GM18505 (cell line): ENCODE measurements at regions not wholly inside any gene's neighbourhood (a gene's known extent, or its start where the extent isn't known, plus 50 kb on each side); places are given as distances from the start of the nearest gene placed in this dataset.

Source experiments
- ATAC-seq: cut with Tn5 transposase; IDR thresholded peaks from one replicate; pipeline ENCODE4 v1.9.1; 2021; ENCODE audit not compliant: unreplicated experiment
- POLR2A ChIP-seq: IDR thresholded peaks from 4 replicates; pipeline ENCODE4 v1.6.1; 2011; ENCODE audit warnings: borderline replicate concordance; ENCODE audit not compliant: insufficient read depth, insufficient read length; ENCODE audit errors: extremely low read depth

- ATAC-seq, result no peak
- no peak for TF ChIP-seq POLR2A
Observed at GRCh38 chr10:89904755-89905154, 203.4 kb downstream of the KIF20B start.

- ATAC-seq, result no peak
- no peak for TF ChIP-seq POLR2A
Observed at GRCh38 chr10:89909752-89910151, 208.4 kb downstream of the KIF20B start.

DNA sequence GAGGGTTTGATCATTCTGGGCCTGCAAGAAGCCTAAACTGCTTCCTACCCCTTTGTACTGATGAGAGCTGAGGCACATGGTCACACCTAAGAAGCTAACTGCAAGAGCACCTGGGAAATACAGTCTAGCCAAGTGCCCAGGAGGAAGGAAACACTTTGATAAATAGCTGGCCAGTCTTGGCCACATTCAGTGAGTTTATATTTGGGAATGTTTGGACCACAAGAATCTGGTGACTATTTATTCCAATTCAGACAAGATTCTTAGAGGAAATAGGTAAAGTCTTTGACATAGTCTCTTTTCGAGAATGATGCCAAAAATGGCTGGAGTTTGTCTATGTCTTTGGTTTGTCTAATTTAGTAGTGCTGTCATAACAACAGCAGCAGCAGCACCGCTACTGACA is 213.6 kb downstream of the KIF20B start:
- ATAC-seq, result no peak
- no peak for TF ChIP-seq POLR2A

DNA sequence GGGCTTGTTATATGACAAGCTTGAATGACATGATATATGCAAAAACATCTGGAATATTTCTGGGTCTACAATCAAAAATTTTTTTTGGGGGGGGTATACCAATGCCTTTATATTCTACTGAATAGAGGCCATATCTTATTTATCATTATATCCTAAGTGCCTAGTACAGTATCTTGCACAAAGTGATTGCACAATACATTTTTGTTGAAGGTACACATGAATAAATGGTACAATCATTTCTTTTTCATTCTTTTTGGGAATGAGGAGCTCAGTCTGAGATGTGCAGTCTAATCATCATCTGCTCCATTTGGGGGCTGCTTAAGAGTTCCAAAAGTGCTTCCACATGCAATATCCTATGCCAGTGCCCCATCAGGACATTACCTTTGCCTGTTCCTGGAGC is 214.6 kb downstream of the KIF20B start:
- no peak for ATAC-seq
- no peak for TF ChIP-seq POLR2A

- no peak for TF ChIP-seq POLR2A
- ATAC-seq, result no peak
Observed at GRCh38 chr10:89916468-89917215, 215.3 kb downstream of the KIF20B start.

GRCh38 chr10:89921403-89921802 is 220.0 kb downstream of the KIF20B start:
- TF ChIP-seq POLR2A, result no peak
- no peak for ATAC-seq

DNA sequence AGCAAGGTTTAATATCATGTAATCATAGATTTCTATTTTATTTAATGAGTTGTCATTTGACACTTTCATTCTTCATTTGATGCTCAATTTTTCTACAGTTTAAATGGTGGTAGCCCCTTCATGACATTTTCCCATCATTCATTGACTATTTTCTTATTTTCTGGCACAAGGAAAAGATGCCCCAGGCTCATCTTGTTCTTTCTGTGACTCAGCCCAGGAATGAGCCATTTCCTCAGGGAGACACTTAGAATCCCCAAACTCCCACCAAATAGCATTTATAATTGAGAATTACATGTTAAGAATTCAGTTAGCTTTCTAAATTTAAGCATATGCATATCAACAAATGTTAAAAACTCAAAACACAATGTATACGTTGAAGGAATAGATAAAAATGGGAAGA is 222.3 kb downstream of the KIF20B start:
- no peak for ATAC-seq
- TF ChIP-seq POLR2A, result no peak

DNA sequence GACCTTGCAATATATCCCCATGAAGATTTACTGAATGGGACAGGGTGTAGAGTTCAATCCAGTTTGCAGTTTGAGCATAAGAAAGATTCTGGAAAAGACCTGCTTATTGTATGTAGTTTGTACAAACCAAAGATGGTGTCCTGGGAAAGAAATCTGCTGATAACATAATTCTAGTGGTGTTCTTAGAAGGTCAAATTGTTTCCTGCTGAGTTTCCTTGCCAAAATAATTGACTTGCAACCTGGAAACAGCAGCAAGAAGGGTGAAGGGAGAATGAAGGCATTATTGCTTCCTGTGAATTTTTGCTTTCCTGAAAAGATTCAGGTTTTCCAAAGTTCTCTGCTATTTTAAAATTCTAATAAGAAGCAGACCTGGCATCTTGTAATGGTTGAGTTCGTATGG is 222.9 kb downstream of the KIF20B start:
- ATAC-seq, result no peak
- TF ChIP-seq POLR2A, result no peak

- TF ChIP-seq POLR2A, result no peak
- ATAC-seq, result no peak
Observed at GRCh38 chr10:89926736-89927135, 225.3 kb downstream of the KIF20B start.

DNA sequence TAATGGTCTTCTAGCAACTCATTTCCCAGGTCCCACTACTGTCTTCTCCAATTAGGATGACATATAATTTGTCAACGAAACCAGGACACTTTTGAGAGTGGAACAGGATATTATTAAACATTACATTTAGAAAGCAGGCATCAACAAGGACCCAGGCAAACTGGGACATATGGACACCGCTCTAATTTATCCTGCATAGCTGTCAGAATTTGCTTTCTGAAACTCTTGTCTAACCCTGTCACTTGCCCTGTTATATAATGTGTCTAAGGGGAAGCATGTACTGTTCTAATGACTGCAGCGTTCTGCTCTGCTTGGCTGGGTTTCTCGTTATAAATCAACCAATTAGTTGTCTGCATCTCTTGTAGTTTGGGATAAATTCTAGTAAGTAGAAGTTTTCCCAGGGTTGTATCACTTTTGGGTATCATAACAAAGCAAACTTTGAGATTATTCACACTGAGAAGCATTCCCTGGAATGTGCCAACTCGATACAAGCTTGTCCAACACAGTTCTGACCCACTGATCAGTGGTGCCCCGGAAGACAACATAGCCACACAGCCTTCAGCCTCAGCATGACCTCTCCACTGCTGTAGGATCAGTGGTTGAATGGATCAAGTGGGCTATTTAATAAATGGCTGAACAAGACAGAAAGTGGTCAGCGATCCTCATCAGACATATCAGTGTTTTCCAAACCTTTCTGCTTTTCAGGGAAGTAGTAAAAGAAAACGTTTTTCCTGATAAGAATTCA is 228.1 kb downstream of the KIF20B start:
- no peak for TF ChIP-seq POLR2A

DNA sequence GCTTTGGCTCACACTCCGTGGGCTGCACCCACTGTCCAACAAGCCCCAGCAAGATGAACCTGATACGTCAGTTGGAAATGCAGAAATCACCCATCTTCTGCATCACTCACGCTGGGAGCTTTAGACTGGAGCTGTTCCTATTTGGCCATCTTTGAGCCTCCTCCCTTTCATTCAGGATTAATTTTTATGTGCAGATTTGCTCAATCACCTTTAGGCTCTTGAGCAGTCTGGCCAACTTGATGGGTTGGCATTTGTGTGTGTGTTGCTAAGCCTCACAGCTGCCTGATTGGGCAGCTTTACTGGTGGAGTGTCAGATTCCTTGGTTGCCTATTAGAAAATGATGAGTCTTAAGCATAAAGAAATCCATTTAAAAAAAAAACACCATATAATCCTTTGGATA is 236.1 kb downstream of the KIF20B start:
- TF ChIP-seq POLR2A, result no peak
- ATAC-seq, result no peak

More for the DNA sequence above, 228.1 kb downstream of the KIF20B start:
- ATAC-seq, result no peak

DNA sequence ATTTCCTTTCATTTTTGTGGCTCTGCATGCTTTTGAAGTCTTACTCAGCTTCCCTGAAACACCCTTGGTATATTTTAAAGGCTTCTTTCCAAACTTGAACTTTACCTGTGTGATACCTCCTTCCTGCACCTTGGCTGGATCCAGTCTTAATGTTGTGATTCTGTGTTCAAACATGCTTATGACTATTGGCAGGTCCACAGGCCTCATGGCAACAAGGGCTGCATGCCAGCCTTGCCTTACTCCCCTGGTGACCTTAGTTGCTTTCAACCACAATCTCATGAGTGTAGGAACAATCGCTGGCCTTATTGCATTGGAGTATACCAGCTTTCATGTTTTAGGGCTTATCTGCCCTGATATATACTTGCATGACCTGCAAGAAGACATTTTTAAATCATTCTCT is 238.7 kb downstream of the KIF20B start:
- no peak for TF ChIP-seq POLR2A
- no peak for ATAC-seq

GRCh38 chr10:89942217-89942616 is 240.8 kb downstream of the KIF20B start:
- no peak for TF ChIP-seq POLR2A
- no peak for ATAC-seq

DNA sequence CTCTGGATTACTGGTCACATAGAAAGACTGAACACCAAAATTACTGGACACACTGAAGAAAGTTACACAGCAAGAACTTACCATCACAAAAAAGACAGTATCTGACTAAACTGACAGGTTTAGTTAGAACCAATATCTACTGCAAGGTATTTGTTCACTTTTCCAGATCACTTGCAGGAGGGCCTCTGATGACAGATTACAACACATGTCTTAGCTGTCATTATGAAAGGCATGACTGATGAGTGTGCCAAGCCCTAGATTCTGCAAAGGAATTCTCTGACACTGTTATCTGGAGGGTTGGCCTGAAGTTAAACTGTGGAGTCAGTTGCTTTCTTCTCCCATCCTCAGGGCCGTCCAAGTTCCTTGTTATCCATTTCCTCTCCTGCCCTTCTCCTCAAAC is 242.7 kb downstream of the KIF20B start:
- ATAC-seq, result no peak
- TF ChIP-seq POLR2A, result no peak
